HEK293T (cell line): ENCODE measurements at regions not wholly inside any gene's neighbourhood (a gene's known extent, or its start where the extent isn't known, plus 50 kb on each side); places are given as distances from the start of the nearest gene placed in this dataset.
"Not testable (repeated sequence)": the region's sequence is repeated elsewhere in the genome, so short reads cannot be mapped to it uniquely, and the experiment has no call there.

Experiments
- CTCF ChIA-PET: fragments of 350-600 bp; formaldehyde crosslinking; extraction: SDS; loops from one replicate; lab custom pipeline; 2021; ENCODE audit warnings: antibody characterized with exemption, inconsistent platforms; lab: Yijun Ruan, JAX
- POLR2A ChIA-PET: fragments of 350-600 bp; formaldehyde crosslinking; extraction: SDS; loops from one replicate; lab custom pipeline; 2020; ENCODE audit warnings: antibody characterized with exemption, inconsistent platforms; lab: Yijun Ruan, JAX
- DNase-seq: peaks from one replicate; pipeline ENCODE4 v3.0.0; 2012; ENCODE audit warnings: mixed read lengths; ENCODE audit errors: extremely low spot score
- ARNT ChIP-seq: fragments of 450-650 bp; IDR thresholded peaks from 2 replicates; pipeline ENCODE4 v1.6.1; 2017; ENCODE audit warnings: mild to moderate bottlenecking
- BHLHE40 ChIP-seq: fragments of 450-650 bp; IDR thresholded peaks from 2 replicates; pipeline ENCODE4 v1.6.1; 2016; ENCODE audit warnings: mild to moderate bottlenecking, moderate library complexity, borderline replicate concordance
- CTBP1 ChIP-seq: fragments of 450-650 bp; IDR thresholded peaks from 2 replicates; pipeline ENCODE4 v1.6.1; 2016; ENCODE audit warnings: borderline replicate concordance
- ELF4 ChIP-seq: fragments of 450-650 bp; IDR thresholded peaks from 2 replicates; pipeline ENCODE4 v1.6.1; 2017; ENCODE audit warnings: antibody characterized with exemption
- FOXA1 ChIP-seq: fragments of 450-650 bp; IDR thresholded peaks from 2 replicates; pipeline ENCODE4 v1.6.1; 2016; ENCODE audit warnings: mild to moderate bottlenecking
- FOXK2 ChIP-seq: fragments of 450-650 bp; IDR thresholded peaks from 2 replicates; pipeline ENCODE4 v1.6.1; 2016; ENCODE audit warnings: mild to moderate bottlenecking
- FOXM1 ChIP-seq: fragments of 450-650 bp; IDR thresholded peaks from 2 replicates; pipeline ENCODE4 v1.6.1; 2017; ENCODE audit warnings: mild to moderate bottlenecking, borderline replicate concordance
- HDGF ChIP-seq: fragments of 450-650 bp; IDR thresholded peaks from 2 replicates; pipeline ENCODE4 v1.6.1; 2017; ENCODE audit warnings: antibody characterized with exemption, borderline replicate concordance
- L3MBTL2 ChIP-seq: fragments of 450-650 bp; conservative IDR thresholded peaks from 2 replicates; pipeline ENCODE4 v1.6.1; 2016; ENCODE audit warnings: mild to moderate bottlenecking
- LEF1 ChIP-seq: fragments of 450-650 bp; IDR thresholded peaks from 2 replicates; pipeline ENCODE4 v1.6.1; 2017; ENCODE audit warnings: mild to moderate bottlenecking, borderline replicate concordance
- NFRKB ChIP-seq: fragments of 450-650 bp; IDR thresholded peaks from 2 replicates; pipeline ENCODE4 v1.6.1; 2016; ENCODE audit warnings: mild to moderate bottlenecking, moderate library complexity
- SP1 ChIP-seq: fragments of 450-650 bp; IDR thresholded peaks from 2 replicates; pipeline ENCODE4 v1.6.1; 2017
- SUZ12 ChIP-seq: fragments of 450-650 bp; IDR thresholded peaks from 2 replicates; pipeline ENCODE4 v1.6.1; 2016; ENCODE audit warnings: mild to moderate bottlenecking
- TARDBP ChIP-seq: fragments of 450-650 bp; IDR thresholded peaks from 2 replicates; pipeline ENCODE4 v1.6.1; 2016
- ZNF384 ChIP-seq: fragments of 450-650 bp; IDR thresholded peaks from 2 replicates; pipeline ENCODE4 v1.6.1; 2016
- TF ChIP-seq, protein P1 (sequence below): fragments of 450-650 bp; IDR thresholded peaks from 2 replicates; pipeline ENCODE4 v1.6.1; 2016

DNA sequence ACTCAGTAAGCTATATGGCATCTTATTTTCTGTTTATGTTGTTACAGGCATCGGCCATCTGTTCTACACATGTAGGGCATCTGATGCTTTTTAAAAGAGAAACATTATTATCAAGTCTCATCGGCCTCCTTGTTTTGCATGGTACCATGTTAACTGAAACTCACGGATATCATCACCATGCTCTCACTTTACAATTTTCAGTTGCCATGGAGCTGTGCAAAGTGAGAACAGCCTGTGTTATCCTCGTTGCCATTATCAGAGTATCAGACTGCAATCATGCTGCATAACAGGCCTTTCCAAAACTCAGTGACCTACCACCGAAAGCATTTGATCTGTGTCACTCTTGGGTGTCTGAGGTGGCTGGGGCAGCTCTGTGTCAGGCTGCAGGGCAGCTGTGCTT, 110.3 kb downstream of the C17orf67 start:
- TF ChIP-seq, protein P1, sequence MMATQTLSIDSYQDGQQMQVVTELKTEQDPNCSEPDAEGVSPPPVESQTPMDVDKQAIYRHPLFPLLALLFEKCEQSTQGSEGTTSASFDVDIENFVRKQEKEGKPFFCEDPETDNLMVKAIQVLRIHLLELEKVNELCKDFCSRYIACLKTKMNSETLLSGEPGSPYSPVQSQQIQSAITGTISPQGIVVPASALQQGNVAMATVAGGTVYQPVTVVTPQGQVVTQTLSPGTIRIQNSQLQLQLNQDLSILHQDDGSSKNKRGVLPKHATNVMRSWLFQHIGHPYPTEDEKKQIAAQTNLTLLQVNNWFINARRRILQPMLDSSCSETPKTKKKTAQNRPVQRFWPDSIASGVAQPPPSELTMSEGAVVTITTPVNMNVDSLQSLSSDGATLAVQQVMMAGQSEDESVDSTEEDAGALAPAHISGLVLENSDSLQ, result no peak
- TF ChIP-seq CTBP1 (no peak), SUZ12 (no peak), LEF1 (no peak), NFRKB (no peak), HDGF (no peak), FOXK2 (no peak), FOXA1 (no peak), FOXM1 (no peak)
- ChIA-PET CTCF (interaction anchor here (2.2 kb wide), 1 partner anchor 8 kb away, joined by 12 read pairs; no protein-coding TSS in a partner anchor), POLR2A (no interaction called here)
- DNase-seq, result no peak

- ChIA-PET POLR2A (no interaction called here), CTCF (interaction anchor here (0.5 to 2.2 kb wide), 2 partner anchors 9 to 31 kb away, joined by 3 to 12 read pairs; no protein-coding TSS in a partner anchor)
- no peak for DNase-seq
- TF ChIP-seq NFRKB (no peak), LEF1 (no peak)
Observed at GRCh38 chr17:56724664-56725063, 109.1 kb downstream of the C17orf67 start.

DNA sequence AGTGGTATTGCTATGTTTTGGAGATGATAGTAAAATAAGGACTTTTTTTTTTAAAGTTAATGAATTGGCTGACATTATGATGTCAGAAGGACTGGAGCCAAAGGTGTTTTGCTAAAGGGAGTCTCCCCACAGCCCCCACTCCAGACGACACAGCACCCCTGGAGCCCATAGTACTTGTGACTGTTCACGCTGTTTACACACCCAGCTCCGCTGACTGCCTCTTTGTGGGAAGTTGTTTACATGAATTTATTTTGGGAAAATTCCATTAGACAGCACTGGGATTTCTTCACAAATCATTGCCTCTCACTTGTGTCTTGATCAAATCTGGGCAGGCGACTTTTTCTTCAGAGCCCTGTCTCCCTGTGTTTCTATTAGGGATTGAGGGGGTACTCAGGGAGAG, 108.6 kb downstream of the C17orf67 start:
- POLR2A ChIA-PET, result no interaction called here
- CTCF ChIA-PET, result interaction anchor here (2.2 kb wide), 1 partner anchor 9 kb away, joined by 12 read pairs; no protein-coding TSS in a partner anchor
- TF ChIP-seq ZNF384 (no peak), L3MBTL2 (no peak), ELF4 (no peak), ARNT (no peak), TARDBP (no peak), HDGF (no peak), FOXM1 (no peak), CTBP1 (no peak), LEF1 (no peak)
- no peak for DNase-seq

- POLR2A ChIA-PET, result no interaction called here
Observed at GRCh38 chr17:56727876-56728617, 105.7 kb downstream of the C17orf67 start.

GRCh38 chr17:56731096-56731495, 102.6 kb downstream of the C17orf67 start:
- DNase-seq, POLR2A ChIA-PET, CTCF ChIA-PET: not testable (repeated sequence)

More at GRCh38 chr17:56727876-56728617, 105.7 kb downstream of the C17orf67 start:
- CTCF ChIA-PET, result interaction anchor here (0.6 kb wide), 1 partner anchor 248 kb away, joined by 3 read pairs; no protein-coding TSS in a partner anchor
- no peak for DNase-seq
- TF ChIP-seq CTBP1 (no peak), FOXM1 (no peak), ELF4 (no peak), HDGF (no peak), FOXK2 (no peak), LEF1 (no peak), SP1 (no peak), FOXA1 (no peak), ZNF384 (no peak), L3MBTL2 (no peak), TARDBP (no peak), SUZ12 (no peak)

DNA sequence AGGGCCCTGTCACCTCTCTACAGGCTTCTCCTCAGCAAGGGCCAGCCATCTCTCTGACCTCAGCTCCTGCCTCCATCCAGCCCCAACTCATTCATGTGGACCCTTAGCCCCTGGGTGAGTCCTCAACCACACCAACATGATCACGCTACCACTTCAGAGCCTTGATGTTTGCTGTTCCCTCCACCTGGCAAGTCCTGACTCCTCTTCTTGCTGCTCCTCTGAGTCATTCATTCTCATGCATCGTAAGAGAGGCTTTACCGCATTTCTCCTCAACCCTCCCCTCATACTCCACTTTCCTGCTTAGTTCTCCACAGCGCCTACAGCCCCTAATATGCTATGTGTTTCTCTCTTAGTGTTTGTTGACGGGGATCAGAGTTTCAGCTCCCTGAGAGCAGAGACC, 99.9 kb downstream of the C17orf67 start:
- no peak for TF ChIP-seq ELF4
- TF ChIP-seq CTBP1, result no peak
- no peak for TF ChIP-seq FOXA1
- TF ChIP-seq FOXM1, result no peak
- TF ChIP-seq NFRKB, result no peak
- TF ChIP-seq HDGF, result no peak
- no peak for TF ChIP-seq ZNF384
- TF ChIP-seq ARNT, result no peak
- TF ChIP-seq SP1, result no peak
- no peak for TF ChIP-seq BHLHE40
- no peak for TF ChIP-seq SUZ12
- TF ChIP-seq TARDBP, result no peak
- TF ChIP-seq FOXK2, result no peak
- no peak for TF ChIP-seq LEF1
- TF ChIP-seq, protein P1, result no peak
- TF ChIP-seq L3MBTL2, result no peak
- no peak for DNase-seq
- ChIA-PET POLR2A (no interaction called here), CTCF (no interaction called here)

DNA sequence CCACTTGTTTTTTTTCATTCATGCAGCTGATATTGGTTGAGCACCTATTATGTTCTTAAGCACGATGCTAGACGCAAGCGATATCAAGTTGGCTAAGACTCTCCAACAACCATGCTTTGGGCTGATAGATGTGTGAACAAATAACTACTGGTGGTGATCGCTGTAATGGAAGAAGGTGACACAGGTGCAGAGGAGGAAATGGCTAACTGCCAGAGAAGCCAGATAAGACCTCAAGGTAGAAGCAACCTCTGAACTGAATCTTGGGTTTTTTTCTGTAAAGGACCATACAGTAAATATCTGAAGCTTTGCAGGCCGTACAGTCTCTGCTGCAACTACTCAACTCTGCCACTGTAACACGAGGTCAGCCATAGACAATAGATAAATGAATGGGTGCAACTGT, 97.9 kb downstream of the C17orf67 start:
- ChIA-PET CTCF (no interaction called here), POLR2A (no interaction called here)
- no peak for DNase-seq
- TF ChIP-seq, protein P1, result no peak
- TF ChIP-seq ARNT (no peak), HDGF (no peak), FOXA1 (no peak), SP1 (no peak), ZNF384 (no peak), FOXK2 (no peak), L3MBTL2 (no peak), ELF4 (no peak)
